Tibial nerve (tissue), 4 donors: ENCODE measurements at regions not wholly inside any gene's neighbourhood (a gene's known extent, or its start where the extent isn't known, plus 50 kb on each side); places are given as distances from the start of the nearest gene placed in this dataset.

Experiments used
- DNase-seq, 2 donors: peaks; one replicate each; pipeline ENCODE4 v3.0.0-alpha.2; 2019; ENCODE audit warnings: low spot score in 2 of 2
- H3K27ac ChIP-seq, 4 donors: fragments of 200-600 bp; sonication (generic) in 3 of 4; one replicate each; pipeline ENCODE4 v1.5.1; 2017 to 2019; ENCODE audit warnings: mild to moderate bottlenecking in 1 of 4
- H3K27me3 ChIP-seq, 2 donors: fragments of 200-600 bp; sonication (generic) in 1 of 2; one replicate each; pipeline versions ENCODE4 v1.5.1 to v1.6.0; 2017 to 2019
- H3K36me3 ChIP-seq, 3 donors: fragments of 200-600 bp; sonication (generic); one replicate each; pipeline ENCODE4 v1.5.1; 2018 to 2019
- H3K4me1 ChIP-seq, 4 donors: fragments of 200-600 bp; sonication (generic) in 3 of 4; one replicate each; pipeline ENCODE4 v1.5.1; 2017 to 2019
- H3K4me3 ChIP-seq, 4 donors: fragments of 200-600 bp; sonication (generic) in 3 of 4; one replicate each; pipeline ENCODE4 v1.5.1; 2017 to 2019; ENCODE audit warnings: mild to moderate bottlenecking in 1 of 4, moderate library complexity in 1 of 4
- H3K9me3 ChIP-seq, 4 donors: fragments of 200-600 bp; sonication (generic) in 3 of 4; one replicate each; pipeline ENCODE4 v1.5.1; 2017 to 2019
- EP300 ChIP-seq, 2 donors: sonication (generic); formaldehyde crosslinking; IDR thresholded peaks; one replicate each; pipeline ENCODE4 v1.6.1; 2017; ENCODE audit warnings: antibody characterized with exemption in 2 of 2, mild to moderate bottlenecking in 1 of 2
- POLR2A ChIP-seq, 2 donors: fragments of 450-650 bp; IDR thresholded peaks; one replicate each; pipeline ENCODE4 v1.6.1; 2017; ENCODE audit warnings: antibody characterized with exemption in 2 of 2, mild to moderate bottlenecking in 2 of 2, moderate library complexity in 2 of 2
- WGBS, 2 donors: methylation state at CpG; one replicate each; pipeline ENCODE4 v1.1.5; 2018; 5-methylcytosine and 5-hydroxymethylcytosine counted together
- TF ChIP-seq, protein P1 (sequence below), 5 experiments: fragments of 200-600 bp in 3 of 5; fragments of 450-650 bp in 2 of 5; sonication (generic) in 3 of 5; IDR thresholded peaks; one replicate each; pipeline ENCODE4 v1.5.1; 2016 to 2019; ENCODE audit warnings: antibody characterized with exemption in 5 of 5, mild to moderate bottlenecking in 3 of 5, moderate library complexity in 2 of 5

DNA sequence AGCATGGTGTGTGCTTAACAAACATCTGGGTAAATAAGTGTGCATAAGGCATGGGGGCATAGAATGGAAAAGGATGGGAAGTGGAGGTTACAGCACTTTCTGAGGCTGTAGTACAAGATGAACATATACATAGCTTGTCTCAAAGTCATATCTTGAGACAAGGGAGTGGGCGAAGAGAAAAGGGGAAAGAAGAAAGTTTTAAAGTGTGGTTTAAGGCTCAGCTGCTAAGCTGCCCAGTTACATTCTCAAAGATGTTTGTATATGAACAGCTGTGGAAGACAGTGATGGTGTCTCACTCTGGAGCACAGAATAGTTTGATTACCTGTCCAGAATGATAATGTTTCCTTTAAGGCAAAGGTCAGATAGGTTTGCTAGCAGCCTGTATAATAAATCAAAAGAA is 61.9 kb upstream of the LANCL2 start:
- TF ChIP-seq POLR2A (IDR thresholded peaks at IDR 0.05) (no peak), EP300 (IDR thresholded peaks at IDR 0.05) (no peak)
- TF ChIP-seq, protein P1, sequence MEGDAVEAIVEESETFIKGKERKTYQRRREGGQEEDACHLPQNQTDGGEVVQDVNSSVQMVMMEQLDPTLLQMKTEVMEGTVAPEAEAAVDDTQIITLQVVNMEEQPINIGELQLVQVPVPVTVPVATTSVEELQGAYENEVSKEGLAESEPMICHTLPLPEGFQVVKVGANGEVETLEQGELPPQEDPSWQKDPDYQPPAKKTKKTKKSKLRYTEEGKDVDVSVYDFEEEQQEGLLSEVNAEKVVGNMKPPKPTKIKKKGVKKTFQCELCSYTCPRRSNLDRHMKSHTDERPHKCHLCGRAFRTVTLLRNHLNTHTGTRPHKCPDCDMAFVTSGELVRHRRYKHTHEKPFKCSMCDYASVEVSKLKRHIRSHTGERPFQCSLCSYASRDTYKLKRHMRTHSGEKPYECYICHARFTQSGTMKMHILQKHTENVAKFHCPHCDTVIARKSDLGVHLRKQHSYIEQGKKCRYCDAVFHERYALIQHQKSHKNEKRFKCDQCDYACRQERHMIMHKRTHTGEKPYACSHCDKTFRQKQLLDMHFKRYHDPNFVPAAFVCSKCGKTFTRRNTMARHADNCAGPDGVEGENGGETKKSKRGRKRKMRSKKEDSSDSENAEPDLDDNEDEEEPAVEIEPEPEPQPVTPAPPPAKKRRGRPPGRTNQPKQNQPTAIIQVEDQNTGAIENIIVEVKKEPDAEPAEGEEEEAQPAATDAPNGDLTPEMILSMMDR (IDR thresholded peaks at IDR 0.05), result no peak
- Histone ChIP-seq H3K27ac (no peak overlapping the region), H3K36me3 (no peaks in the 10 kb centered on the region), H3K4me1 (no peaks in the 10 kb centered on the region), H3K27me3 (no peaks in the 10 kb centered on the region), H3K4me3 (no peak overlapping the region), H3K9me3 (no peaks in the 10 kb centered on the region)
- 82% methylated on average over 1 of the region's 1 CpG for WGBS, 2 donors
- DNase-seq, result no peak

DNA sequence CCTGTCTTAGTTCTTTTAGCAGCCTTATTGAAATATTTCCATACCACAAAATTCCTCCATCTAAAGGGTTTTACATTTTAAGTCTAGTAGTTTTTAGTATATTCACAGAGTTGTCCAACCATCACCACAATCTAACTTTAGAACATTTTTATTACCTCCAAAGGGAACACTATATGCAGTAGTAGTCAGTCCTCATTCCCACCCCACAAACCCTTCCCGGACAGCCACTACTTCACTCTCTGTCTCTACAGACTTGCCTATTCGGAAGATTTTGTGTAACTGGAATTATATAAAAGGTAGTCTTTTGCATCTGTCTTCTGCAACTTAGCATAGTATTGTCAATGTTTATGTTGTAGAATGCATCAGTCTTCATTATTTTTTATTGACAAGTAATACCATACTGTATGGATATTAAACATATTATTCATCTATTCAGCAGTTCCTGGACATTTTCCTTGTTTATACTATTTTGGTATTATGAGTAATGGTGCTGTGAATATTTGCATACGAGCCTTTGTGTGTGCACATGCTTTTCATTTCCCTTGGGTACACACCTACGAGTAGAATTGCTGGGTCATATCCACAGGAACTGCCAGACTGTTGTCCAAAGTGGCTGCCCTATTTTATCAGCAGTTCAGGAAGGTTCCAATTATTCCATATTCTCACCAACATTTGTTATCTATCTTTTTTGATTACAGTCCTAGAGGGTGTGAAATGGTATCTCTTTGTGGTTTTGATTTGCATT is 60.9 kb upstream of the LANCL2 start:
- DNase-seq, result no peak
- Histone ChIP-seq H3K4me3 (no peak overlapping the region), H3K9me3 (no peaks in the 10 kb centered on the region), H3K27me3 (no peaks in the 10 kb centered on the region), H3K4me1 (no peaks in the 10 kb centered on the region), H3K36me3 (no peaks in the 10 kb centered on the region), H3K27ac (no peak overlapping the region)
- TF ChIP-seq, protein P1 (IDR thresholded peaks at IDR 0.05), result no peak
- TF ChIP-seq EP300 (IDR thresholded peaks at IDR 0.05) (no peak), POLR2A (IDR thresholded peaks at IDR 0.05) (no peak)
- 57 to 61% methylated on average over 4 of the region's 4 CpGs for WGBS, 2 donors

DNA sequence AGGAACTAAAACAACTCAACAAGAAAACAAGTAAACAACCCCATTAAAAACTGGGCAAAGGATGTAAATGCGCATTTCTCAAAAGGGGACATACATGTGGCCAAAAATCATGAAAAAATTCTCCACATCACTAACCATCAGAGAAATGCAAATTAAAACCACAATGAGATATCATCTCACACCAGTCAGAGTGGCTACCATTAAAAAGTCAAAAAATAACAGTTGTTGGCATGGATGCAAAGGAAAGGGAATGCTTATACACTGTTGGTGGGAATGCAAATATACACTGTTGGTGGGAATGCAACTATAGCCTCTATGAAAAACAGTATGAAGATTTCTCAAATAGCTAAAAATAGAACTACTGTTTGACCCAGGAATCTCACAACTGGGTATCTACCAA is 60.0 kb upstream of the LANCL2 start:
- TF ChIP-seq POLR2A (IDR thresholded peaks at IDR 0.05) (no peak), EP300 (IDR thresholded peaks at IDR 0.05) (no peak)
- Histone ChIP-seq H3K27ac (no peak overlapping the region), H3K9me3 (no peaks in the 10 kb centered on the region), H3K36me3 (no peaks in the 10 kb centered on the region), H3K27me3 (no peaks in the 10 kb centered on the region), H3K4me3 (no peak overlapping the region), H3K4me1 (no peaks in the 10 kb centered on the region)
- no peak for DNase-seq
- WGBS, 2 donors, result 94 to 100% methylated on average over 1 of the region's 1 CpG

DNA sequence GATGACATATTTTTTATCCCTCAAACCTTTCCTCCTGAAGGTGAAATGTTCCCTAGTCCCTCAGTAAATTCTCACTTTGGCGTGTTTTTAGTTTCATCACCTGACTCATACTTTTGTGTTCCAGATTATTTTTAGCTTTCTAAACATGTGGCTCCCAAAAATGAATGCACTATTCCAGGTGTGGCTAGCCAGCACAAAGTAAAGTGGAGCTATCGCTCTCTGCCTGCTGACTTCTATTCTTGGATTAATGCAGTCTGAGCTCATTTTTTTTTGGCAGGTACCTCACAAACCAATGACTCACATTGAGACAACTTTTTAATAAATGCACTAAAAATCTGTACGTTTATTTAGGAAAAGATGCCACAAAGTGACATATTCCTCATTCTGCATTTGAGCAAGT is 58.8 kb upstream of the LANCL2 start:
- Histone ChIP-seq H3K27me3 (no peaks in the 10 kb centered on the region), H3K36me3 (no peaks in the 10 kb centered on the region), H3K4me3 (no peak overlapping the region), H3K4me1 (no peaks in the 10 kb centered on the region), H3K9me3 (no peaks in the 10 kb centered on the region), H3K27ac (no peak overlapping the region)
- no peak for TF ChIP-seq POLR2A (IDR thresholded peaks at IDR 0.05)
- TF ChIP-seq EP300 (IDR thresholded peaks at IDR 0.05), result no peak
- TF ChIP-seq, protein P1 (IDR thresholded peaks at IDR 0.05), result no peak
- 73 to 82% methylated on average over 3 of the region's 3 CpGs for WGBS, 2 donors
- DNase-seq, result no peak

DNA sequence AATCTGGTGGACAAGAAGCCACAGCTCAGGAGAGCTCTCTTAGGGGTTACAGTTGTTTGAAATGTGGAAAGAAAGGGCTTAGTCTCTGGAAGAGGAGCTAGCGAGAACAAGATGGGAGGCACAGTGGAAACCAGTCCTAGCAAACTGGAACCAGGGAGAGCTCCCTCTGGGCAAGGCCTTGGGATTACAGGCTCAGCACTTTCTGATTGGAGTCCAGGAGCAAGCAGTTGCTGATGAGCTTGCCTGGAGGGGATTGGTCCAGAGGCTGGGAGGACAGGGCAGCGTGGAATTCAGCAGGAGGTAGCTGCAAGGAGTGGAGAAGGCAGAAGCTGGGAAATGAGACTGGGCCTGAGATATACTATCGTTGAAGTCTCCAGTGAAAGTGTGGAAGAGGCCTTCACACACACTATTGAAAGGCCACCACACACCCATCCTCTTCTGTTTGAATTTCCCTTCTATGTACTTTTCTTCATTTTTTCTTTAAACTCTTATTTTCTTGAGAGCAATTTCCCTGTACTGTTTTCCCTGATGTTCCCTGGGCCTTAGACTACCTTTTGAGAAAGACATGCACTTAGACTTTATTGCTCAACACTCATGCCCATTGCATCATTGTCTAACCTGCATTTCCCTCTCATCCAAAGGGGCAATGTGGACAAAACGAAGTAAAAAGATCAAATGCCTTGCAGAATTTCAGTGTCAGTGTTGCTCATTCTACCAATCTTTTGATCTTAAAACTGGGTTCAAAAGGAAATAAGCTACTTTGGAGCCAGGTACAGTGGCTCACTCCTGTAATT is 57.8 kb upstream of the LANCL2 start:
- no peaks in the 10 kb centered on the region for H3K4me1 ChIP-seq
- no peaks in the 10 kb centered on the region for H3K9me3 ChIP-seq
- TF ChIP-seq POLR2A (IDR thresholded peaks at IDR 0.05) (no peak), EP300 (IDR thresholded peaks at IDR 0.05) (no peak)
- no peak for DNase-seq
- no peaks in the 10 kb centered on the region for H3K36me3 ChIP-seq
- H3K27ac ChIP-seq, result no peak overlapping the region
- no peak overlapping the region for H3K4me3 ChIP-seq
- no peaks in the 10 kb centered on the region for H3K27me3 ChIP-seq
- 73 to 75% methylated on average over 4 of the region's 4 CpGs for WGBS, 2 donors
